ENCODE measurements at regions not wholly inside any gene's neighbourhood (a gene's known extent, or its start where the extent isn't known, plus 50 kb on each side); places are given as distances from the start of the nearest gene placed in this dataset.

DNA sequence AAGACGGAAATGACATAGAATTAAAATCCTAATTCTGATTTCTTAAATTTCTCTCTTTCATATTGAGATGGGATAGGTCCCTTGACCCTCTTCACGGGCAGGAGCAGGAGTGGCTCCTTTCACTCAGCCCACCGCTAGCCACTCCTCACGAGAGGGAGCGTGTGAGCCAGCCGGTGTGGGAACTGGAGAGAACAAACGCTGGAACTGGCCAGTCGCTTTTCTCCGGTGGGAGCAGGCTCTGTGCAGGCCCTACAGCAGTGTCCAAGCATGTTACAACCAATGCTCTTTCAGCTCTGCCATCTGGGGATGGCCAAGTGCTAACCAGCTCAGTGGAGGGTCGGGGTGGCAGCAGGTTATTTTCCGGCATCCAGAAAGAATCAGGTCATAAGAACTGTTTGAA is 815.5 kb upstream of the ADGRL4 start:
- H3K9ac ChIP-seq (ENCODE audit: low read length): no peak overlapping the region
- no peak overlapping the region for H3K27ac ChIP-seq (ENCODE audit: low read length)
- no peaks in the 10 kb centered on the region for H3K36me3 ChIP-seq (ENCODE audit: control insufficient read depth, low read depth, low read length)
- no peaks in the 10 kb centered on the region for H3K9me3 ChIP-seq (ENCODE audit: control insufficient read depth, low read depth, low read length)
- H3K27me3 ChIP-seq (ENCODE audit: control insufficient read depth, insufficient read depth, low read length): no peaks in the 10 kb centered on the region
- H3K4me1 ChIP-seq (ENCODE audit: control insufficient read depth, low read depth, low read length): no peaks in the 10 kb centered on the region
- no peak overlapping the region for H3K4me3 ChIP-seq (ENCODE audit: low read length)

DNA sequence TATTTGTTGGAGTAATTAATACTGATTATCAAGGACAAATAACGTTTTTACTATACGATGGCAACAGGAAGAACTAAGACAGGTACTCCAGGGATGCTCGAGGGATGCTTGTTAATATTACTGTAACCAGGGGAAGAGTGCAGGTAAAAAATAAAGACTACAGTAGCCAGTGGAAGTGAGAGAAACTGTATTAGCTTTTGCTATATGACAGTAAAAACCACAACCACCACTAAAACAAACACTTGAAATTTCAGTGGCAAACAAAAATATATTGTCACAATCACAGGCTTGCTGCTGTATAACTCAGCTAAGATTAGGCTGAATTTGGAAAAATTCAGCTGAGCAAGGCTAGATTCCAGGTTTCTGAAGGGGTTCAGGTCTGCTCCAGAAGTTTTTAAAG is 812.6 kb upstream of the ADGRL4 start:
- no peak overlapping the region for H3K4me3 ChIP-seq (ENCODE audit: low read length)
- H3K9me3 ChIP-seq (ENCODE audit: control insufficient read depth, low read depth, low read length): no peaks in the 10 kb centered on the region
- no peaks in the 10 kb centered on the region for H3K27me3 ChIP-seq (ENCODE audit: control insufficient read depth, insufficient read depth, low read length)
- H3K9ac ChIP-seq (ENCODE audit: low read length): no peak overlapping the region
- no peaks in the 10 kb centered on the region for H3K36me3 ChIP-seq (ENCODE audit: control insufficient read depth, low read depth, low read length)
- no peak overlapping the region for H3K27ac ChIP-seq (ENCODE audit: low read length)
- H3K4me1 ChIP-seq (ENCODE audit: control insufficient read depth, low read depth, low read length): no peaks in the 10 kb centered on the region

DNA sequence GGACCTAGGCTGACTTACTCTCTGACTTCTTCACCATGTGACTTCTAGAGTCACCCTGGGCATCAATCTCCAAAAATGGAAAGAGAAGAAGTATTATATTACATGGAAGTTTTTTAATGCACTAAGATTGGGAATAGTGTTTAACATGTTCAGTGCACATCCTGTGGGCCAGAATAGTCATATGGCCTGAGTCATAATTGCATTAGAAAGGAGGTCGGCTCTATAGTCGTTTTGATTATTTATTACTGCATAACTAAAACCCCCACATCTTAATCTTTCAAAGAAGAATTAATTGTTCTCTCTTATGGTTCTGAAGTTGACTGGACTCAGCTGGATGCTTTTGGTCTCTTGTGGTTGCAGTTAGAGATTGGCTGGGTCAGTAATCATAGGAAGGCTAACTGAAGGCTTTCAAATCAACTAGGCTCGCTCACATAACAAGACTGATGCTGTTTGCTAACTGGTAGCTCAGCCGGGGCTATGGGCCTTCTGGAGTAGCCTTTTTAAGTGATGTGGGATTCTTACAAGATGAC is 810.6 kb upstream of the ADGRL4 start:
- Histone ChIP-seq H3K27me3 (ENCODE audit: control insufficient read depth, insufficient read depth, low read length) (no peaks in the 10 kb centered on the region), H3K9me3 (ENCODE audit: control insufficient read depth, low read depth, low read length) (no peaks in the 10 kb centered on the region), H3K4me3 (ENCODE audit: low read length) (no peak overlapping the region), H3K9ac (ENCODE audit: low read length) (no peak overlapping the region), H3K27ac (ENCODE audit: low read length) (no peak overlapping the region), H3K36me3 (ENCODE audit: control insufficient read depth, low read depth, low read length) (no peaks in the 10 kb centered on the region), H3K4me1 (ENCODE audit: control insufficient read depth, low read depth, low read length) (no peaks in the 10 kb centered on the region)

DNA sequence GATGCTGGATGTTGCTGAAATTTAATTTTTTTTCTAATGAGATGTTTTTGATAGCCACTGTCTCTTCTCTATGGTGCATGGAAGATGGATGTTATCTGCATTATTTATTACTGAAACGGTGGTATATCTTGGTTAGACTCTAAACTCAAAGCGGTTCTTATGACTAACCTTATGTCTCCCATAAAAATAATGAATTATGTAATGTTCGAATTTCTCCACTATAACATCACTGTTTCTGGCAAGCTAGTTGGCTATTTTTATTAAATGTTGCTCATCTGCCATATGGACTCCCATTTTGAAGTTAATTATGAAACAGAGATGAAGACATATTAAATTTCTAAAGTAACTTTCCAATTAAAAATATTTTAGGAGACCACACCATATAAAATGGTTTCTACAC is 808.6 kb upstream of the ADGRL4 start:
- no peaks in the 10 kb centered on the region for H3K9me3 ChIP-seq (ENCODE audit: control insufficient read depth, low read depth, low read length)
- no peak overlapping the region for H3K9ac ChIP-seq (ENCODE audit: low read length)
- H3K36me3 ChIP-seq (ENCODE audit: control insufficient read depth, low read depth, low read length): no peaks in the 10 kb centered on the region
- H3K4me1 ChIP-seq (ENCODE audit: control insufficient read depth, low read depth, low read length): no peaks in the 10 kb centered on the region
- H3K27me3 ChIP-seq (ENCODE audit: control insufficient read depth, insufficient read depth, low read length): no peaks in the 10 kb centered on the region
- no peak overlapping the region for H3K27ac ChIP-seq (ENCODE audit: low read length)
- H3K4me3 ChIP-seq (ENCODE audit: low read length): no peak overlapping the region

DNA sequence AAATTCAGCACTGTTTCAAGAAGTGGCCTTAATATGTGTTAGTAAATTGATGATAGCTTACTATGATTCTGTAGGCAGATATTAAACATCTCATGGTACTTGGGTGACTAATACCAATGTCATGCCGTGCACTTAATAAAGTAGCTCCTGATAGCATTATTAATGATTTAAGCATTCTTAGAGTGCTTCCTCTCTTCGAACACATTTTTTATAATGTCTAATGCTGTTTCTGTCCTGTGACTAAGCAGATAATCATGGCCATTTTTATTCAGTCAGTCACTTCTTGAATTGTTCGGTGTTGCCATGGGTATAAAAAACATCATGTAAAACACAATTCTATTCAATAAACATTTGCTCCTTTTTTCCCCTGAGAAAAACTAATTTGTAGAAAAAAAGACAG is 804.6 kb upstream of the ADGRL4 start:
- H3K9ac ChIP-seq (ENCODE audit: low read length): no peak overlapping the region
- no peak overlapping the region for H3K4me3 ChIP-seq (ENCODE audit: low read length)
- H3K4me1 ChIP-seq (ENCODE audit: control insufficient read depth, low read depth, low read length): no peaks in the 10 kb centered on the region
- no peak overlapping the region for H3K27ac ChIP-seq (ENCODE audit: low read length)
- no peaks in the 10 kb centered on the region for H3K9me3 ChIP-seq (ENCODE audit: control insufficient read depth, low read depth, low read length)
- H3K36me3 ChIP-seq (ENCODE audit: control insufficient read depth, low read depth, low read length): no peaks in the 10 kb centered on the region
- no peaks in the 10 kb centered on the region for H3K27me3 ChIP-seq (ENCODE audit: control insufficient read depth, insufficient read depth, low read length)

DNA sequence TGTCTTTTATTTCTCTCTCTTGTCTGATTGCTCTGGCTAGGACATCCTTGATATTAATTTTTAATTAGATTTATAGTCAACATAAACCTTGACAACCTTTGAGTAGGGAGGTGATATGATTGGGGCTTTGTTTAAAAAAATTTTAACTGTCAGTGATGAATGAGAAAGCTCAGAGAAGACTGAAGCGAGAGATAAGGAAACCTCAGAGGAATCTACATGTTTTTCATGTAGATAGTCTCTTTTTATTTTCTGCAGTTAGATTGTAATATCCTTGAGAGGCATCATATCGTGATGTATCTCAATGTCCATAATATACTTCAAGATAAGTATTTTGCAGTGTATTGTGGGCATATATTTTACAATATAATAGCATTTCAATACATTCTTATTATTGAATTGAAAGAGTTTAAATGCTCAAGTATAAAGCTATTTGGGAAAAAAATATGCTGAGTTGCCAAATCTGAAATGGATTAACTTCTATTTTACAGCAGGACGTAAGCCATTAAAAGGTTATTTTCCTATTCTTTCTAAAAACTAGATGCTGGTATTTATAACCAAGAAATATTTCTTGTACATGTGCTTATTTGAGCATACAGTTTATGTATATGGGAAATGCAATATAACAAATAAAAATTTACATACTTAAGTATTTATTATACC is 802.4 kb upstream of the ADGRL4 start:
- Histone ChIP-seq H3K9ac (ENCODE audit: low read length) (no peak overlapping the region), H3K4me3 (ENCODE audit: low read length) (no peak overlapping the region), H3K4me1 (ENCODE audit: control insufficient read depth, low read depth, low read length) (no peaks in the 10 kb centered on the region), H3K9me3 (ENCODE audit: control insufficient read depth, low read depth, low read length) (no peaks in the 10 kb centered on the region), H3K36me3 (ENCODE audit: control insufficient read depth, low read depth, low read length) (no peaks in the 10 kb centered on the region), H3K27ac (ENCODE audit: low read length) (no peak overlapping the region), H3K27me3 (ENCODE audit: control insufficient read depth, insufficient read depth, low read length) (no peaks in the 10 kb centered on the region)

DNA sequence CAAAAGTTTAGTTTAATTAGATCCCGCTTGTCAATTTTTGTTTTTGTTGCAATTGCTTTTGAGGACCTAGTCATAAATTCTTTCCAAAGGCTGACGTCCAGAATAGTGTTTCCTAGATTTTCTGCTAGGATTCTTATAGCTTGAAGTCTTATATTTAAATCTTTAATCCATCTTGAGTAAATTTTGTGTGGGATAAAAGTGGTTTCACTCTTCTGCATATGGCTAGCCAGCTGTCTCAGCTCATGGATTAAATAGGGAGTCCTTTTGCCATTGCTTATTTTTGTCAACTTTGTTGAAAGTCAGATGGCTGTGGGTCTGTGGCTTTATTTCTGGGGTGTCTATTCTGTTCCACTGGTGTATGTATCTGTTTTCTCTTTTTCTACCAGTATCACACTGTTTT is 801.3 kb upstream of the ADGRL4 start:
- H3K27ac ChIP-seq (ENCODE audit: low read length): no peak overlapping the region
- no peaks in the 10 kb centered on the region for H3K27me3 ChIP-seq (ENCODE audit: control insufficient read depth, insufficient read depth, low read length)

DNA sequence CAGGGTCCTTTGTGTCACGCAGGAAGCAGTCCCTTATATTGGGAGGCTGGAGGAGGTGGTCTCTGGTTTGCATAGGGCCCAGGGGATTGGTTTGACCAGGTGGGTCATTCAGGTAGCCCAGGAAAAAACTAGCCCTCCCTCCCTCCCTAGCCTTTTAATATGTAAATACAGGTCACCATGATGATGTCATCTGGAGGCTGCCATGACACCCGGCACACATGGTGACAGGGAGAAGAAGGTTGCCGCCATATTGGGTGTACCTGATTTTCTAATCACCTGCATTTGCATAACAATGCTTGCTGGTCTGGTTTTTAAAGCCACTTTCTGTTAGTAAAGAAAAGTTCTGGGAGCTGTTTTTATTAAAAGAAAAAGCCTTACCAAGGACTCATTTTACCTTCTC is 791.0 kb upstream of the ADGRL4 start:
- Histone ChIP-seq H3K9ac (ENCODE audit: low read length) (no peak overlapping the region), H3K4me3 (ENCODE audit: low read length) (no peak overlapping the region), H3K36me3 (ENCODE audit: control insufficient read depth, low read depth, low read length) (no peaks in the 10 kb centered on the region), H3K4me1 (ENCODE audit: control insufficient read depth, low read depth, low read length) (no peaks in the 10 kb centered on the region), H3K27ac (ENCODE audit: low read length) (no peak overlapping the region), H3K27me3 (ENCODE audit: control insufficient read depth, insufficient read depth, low read length) (no peaks in the 10 kb centered on the region), H3K9me3 (ENCODE audit: control insufficient read depth, low read depth, low read length) (peaks cover 4% of the 10 kb centered on the region)

More for the DNA sequence above, 801.3 kb upstream of the ADGRL4 start:
- H3K4me3 ChIP-seq (ENCODE audit: low read length): no peak overlapping the region
- H3K9me3 ChIP-seq (ENCODE audit: control insufficient read depth, low read depth, low read length): no peaks in the 10 kb centered on the region
- no peaks in the 10 kb centered on the region for H3K36me3 ChIP-seq (ENCODE audit: control insufficient read depth, low read depth, low read length)
- no peaks in the 10 kb centered on the region for H3K4me1 ChIP-seq (ENCODE audit: control insufficient read depth, low read depth, low read length)
- H3K9ac ChIP-seq (ENCODE audit: low read length): no peak overlapping the region

DNA sequence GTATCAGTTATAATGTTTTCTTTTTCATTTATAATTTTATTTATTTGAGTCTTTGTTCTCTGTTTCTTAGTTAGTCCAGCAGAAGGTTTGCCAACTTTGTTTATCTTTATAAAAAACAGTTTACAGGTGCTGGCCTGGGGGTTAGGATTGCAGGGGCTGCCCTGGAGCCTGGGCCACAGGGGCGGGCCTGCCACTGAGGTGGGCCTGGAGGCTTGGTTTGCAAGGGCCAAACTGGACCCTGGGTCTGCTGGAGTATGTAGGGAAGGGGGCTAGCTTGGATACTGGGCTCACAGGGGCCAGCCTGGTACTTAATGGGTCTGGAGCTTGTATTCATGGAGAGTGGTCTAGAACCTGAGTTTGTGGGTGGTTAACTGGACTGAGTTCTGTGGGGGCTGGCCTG is 789.9 kb upstream of the ADGRL4 start:
- H3K4me3 ChIP-seq (ENCODE audit: low read length): no peak overlapping the region
- no peaks in the 10 kb centered on the region for H3K27me3 ChIP-seq (ENCODE audit: control insufficient read depth, insufficient read depth, low read length)
- H3K9ac ChIP-seq (ENCODE audit: low read length): no peak overlapping the region
- H3K36me3 ChIP-seq (ENCODE audit: control insufficient read depth, low read depth, low read length): no peaks in the 10 kb centered on the region
- H3K9me3 ChIP-seq (ENCODE audit: control insufficient read depth, low read depth, low read length): peaks cover 4% of the 10 kb centered on the region
- no peaks in the 10 kb centered on the region for H3K4me1 ChIP-seq (ENCODE audit: control insufficient read depth, low read depth, low read length)
- H3K27ac ChIP-seq (ENCODE audit: low read length): no peak overlapping the region

DNA sequence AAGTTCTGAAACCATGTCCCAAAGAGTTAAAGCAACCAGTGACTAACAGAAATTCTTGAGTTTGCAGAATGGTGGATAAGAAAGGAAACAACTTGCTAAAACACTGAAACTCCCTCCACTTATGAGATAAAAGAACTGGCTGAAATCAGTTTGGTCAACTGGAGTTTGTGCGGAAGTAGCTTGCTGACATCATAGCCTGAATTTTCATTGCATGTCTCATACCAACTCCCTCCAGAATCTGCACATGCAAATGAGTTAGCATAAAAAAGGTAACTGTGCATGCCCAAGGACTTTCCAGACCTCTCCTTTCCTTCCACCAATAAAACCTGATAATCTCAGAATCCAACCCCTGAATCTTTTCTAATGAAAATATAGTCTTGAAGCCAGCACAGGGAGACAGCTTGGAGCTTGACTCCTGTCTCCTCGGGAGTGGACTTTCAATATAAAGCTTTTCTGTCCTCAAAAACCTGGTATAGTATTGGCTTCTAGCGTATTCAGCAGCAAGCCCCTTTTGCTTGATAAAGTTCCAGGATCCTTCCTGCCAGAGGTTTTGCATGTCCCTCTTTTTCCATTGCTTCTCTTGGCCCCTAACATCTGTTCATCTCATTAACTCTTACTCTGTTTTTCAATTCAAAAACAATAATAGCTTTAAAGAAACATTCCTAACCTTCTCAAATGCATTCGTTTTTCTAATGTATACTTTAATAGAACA is 785.8 kb upstream of the ADGRL4 start:
- H3K27ac ChIP-seq (ENCODE audit: low read length): no peak overlapping the region
- H3K36me3 ChIP-seq (ENCODE audit: control insufficient read depth, low read depth, low read length): no peaks in the 10 kb centered on the region
- H3K9ac ChIP-seq (ENCODE audit: low read length): no peak overlapping the region
- H3K9me3 ChIP-seq (ENCODE audit: control insufficient read depth, low read depth, low read length): peaks cover 4% of the 10 kb centered on the region
- no peaks in the 10 kb centered on the region for H3K27me3 ChIP-seq (ENCODE audit: control insufficient read depth, insufficient read depth, low read length)
- H3K4me1 ChIP-seq (ENCODE audit: control insufficient read depth, low read depth, low read length): no peaks in the 10 kb centered on the region
- H3K4me3 ChIP-seq (ENCODE audit: low read length): no peak overlapping the region

DNA sequence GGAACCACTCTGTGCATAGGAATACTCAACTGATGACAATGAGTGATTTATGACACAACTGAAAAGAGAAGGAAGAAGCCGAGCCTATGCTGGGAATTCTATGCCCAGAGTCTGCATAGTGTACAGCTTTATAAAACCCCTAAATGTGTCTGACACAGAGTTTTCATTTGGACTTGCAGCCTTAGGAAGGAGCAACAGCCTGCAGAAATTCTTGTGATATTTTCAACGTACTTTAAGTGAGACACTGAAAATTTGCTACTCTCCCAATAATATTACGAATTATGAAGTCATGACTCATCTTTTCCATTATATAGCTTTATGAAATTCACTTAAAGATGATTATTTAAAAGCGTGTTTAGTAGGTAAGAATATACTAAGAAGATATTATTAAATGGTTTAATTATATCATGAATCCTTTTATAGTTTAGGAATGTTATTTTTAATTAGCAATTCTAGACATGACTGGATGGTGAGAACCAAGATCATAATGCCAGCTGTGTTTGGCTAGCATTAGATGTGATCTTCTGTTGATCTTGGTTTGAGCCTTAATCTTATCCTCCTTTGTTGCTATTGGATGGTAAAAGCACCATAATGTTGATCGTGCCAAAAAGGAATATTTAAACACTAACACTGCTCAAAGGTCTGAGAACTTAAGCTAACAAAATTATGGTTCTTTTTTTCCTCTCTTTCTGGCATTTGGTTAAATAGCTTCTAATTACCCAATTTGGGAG is 785.1 kb upstream of the ADGRL4 start:
- Histone ChIP-seq H3K4me3 (ENCODE audit: low read length) (no peak overlapping the region), H3K36me3 (ENCODE audit: control insufficient read depth, low read depth, low read length) (no peaks in the 10 kb centered on the region)

More for the DNA sequence above, 785.1 kb upstream of the ADGRL4 start:
- Histone ChIP-seq H3K9me3 (ENCODE audit: control insufficient read depth, low read depth, low read length) (peaks cover 4% of the 10 kb centered on the region), H3K4me1 (ENCODE audit: control insufficient read depth, low read depth, low read length) (no peaks in the 10 kb centered on the region), H3K27me3 (ENCODE audit: control insufficient read depth, insufficient read depth, low read length) (no peaks in the 10 kb centered on the region), H3K27ac (ENCODE audit: low read length) (no peak overlapping the region), H3K9ac (ENCODE audit: low read length) (no peak overlapping the region)

Data from iPS-18a (cell line).